ENCODE measurements at regions not wholly inside any gene's neighbourhood (a gene's known extent, or its start where the extent isn't known, plus 50 kb on each side); places are given as distances from the start of the nearest gene placed in this dataset.

- no peak for DNase-seq
Measured at GRCh38 chr13:29994911-29995595, 144.6 kb upstream of the UBL3 start.

GRCh38 chr13:29993716-29994488 is 143.5 kb upstream of the UBL3 start:
- no peak for DNase-seq

- DNase-seq: no peak
Measured at GRCh38 chr13:29993196-29993595, 142.8 kb upstream of the UBL3 start.

- DNase-seq: no peak
Measured at GRCh38 chr13:29991343-29991742, 140.9 kb upstream of the UBL3 start.

GRCh38 chr13:29987340-29987739 is 136.9 kb upstream of the UBL3 start:
- no peak for DNase-seq

- no peak for DNase-seq
Measured at GRCh38 chr13:29980339-29980738, 129.9 kb upstream of the UBL3 start.

GRCh38 chr13:29978211-29978610 is 127.8 kb upstream of the UBL3 start:
- no peak for DNase-seq

GRCh38 chr13:29977476-29978120 is 127.2 kb upstream of the UBL3 start:
- no peak for DNase-seq

- no peak for DNase-seq
Measured at GRCh38 chr13:29976535-29976934, 126.1 kb upstream of the UBL3 start.

GRCh38 chr13:29975283-29975682 is 124.9 kb upstream of the UBL3 start:
- no peak for DNase-seq

GRCh38 chr13:29969286-29969685 is 118.9 kb upstream of the UBL3 start:
- no peak for DNase-seq

GRCh38 chr13:29964181-29964845 is 113.9 kb upstream of the UBL3 start:
- DNase-seq: no peak

- DNase-seq: no peak
Measured at GRCh38 chr13:29963089-29963488, 112.7 kb upstream of the UBL3 start.

GRCh38 chr13:29961036-29961670 is 110.7 kb upstream of the UBL3 start:
- DNase-seq: no peak

- no peak for DNase-seq
Measured at GRCh38 chr13:29959603-29960002, 109.2 kb upstream of the UBL3 start.

GRCh38 chr13:29959086-29959485 is 108.7 kb upstream of the UBL3 start:
- no peak for DNase-seq

- DNase-seq: no peak
Measured at GRCh38 chr13:29958476-29958875, 108.1 kb upstream of the UBL3 start.

GRCh38 chr13:29957320-29957719 is 106.9 kb upstream of the UBL3 start:
- no peak for DNase-seq

- DNase-seq: no peak
Measured at GRCh38 chr13:29956853-29957252, 106.4 kb upstream of the UBL3 start.

- DNase-seq: no peak
Measured at GRCh38 chr13:29955137-29955650, 104.8 kb upstream of the UBL3 start.

GRCh38 chr13:29954082-29955028 is 103.9 kb upstream of the UBL3 start:
- DNase-seq: no peak

- no peak for DNase-seq
Measured at GRCh38 chr13:29953542-29953941, 103.1 kb upstream of the UBL3 start.

Measured in right forelimb (tissue), 1 donor.